ENCODE measurements at regions not wholly inside any gene's neighbourhood (a gene's known extent, or its start where the extent isn't known, plus 50 kb on each side); places are given as distances from the start of the nearest gene placed in this dataset.

DNA sequence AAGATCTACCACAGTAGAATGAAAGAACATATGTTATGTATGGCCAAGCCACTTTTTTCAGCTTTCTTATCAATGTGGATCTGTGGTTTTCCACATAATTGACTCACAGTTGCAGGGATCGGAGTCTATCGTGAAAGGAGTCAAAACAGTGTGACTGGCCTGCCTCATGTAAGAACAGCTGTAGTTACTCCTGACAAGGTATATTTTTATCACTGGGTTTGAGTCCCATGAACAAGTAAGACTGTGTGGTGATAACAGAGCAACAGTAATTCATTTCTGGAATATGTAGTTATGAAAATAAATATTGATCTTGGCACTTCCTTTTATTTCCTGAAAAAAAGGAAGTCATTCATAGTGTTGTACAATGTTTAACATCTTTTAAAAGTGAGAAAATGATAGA, 416.6 kb downstream of the KLF12 start:
- no peaks in the 10 kb centered on the region for H4K20me1 ChIP-seq (ENCODE audit: insufficient read depth, poor library complexity, severe bottlenecking)
- no peak overlapping the region for H3K27ac ChIP-seq
- H3K9me2 ChIP-seq (replicated peaks; ENCODE audit: insufficient read depth): no peaks in the 10 kb centered on the region
- DNase-seq (ENCODE audit: low spot score): peak; percentile 16
- no peaks in the 10 kb centered on the region for H3K9me3 ChIP-seq (ENCODE audit: low read depth)
- TF ChIP-seq EZH2phosphoT487 (IDR thresholded peaks at IDR 0.05; ENCODE audit: low read depth, severe bottlenecking, unreplicated experiment) (no peak), EZH2 (IDR thresholded peaks at IDR 0.05; ENCODE audit: borderline replicate concordance) (no peak)
- TF ChIP-seq, protein P1, sequence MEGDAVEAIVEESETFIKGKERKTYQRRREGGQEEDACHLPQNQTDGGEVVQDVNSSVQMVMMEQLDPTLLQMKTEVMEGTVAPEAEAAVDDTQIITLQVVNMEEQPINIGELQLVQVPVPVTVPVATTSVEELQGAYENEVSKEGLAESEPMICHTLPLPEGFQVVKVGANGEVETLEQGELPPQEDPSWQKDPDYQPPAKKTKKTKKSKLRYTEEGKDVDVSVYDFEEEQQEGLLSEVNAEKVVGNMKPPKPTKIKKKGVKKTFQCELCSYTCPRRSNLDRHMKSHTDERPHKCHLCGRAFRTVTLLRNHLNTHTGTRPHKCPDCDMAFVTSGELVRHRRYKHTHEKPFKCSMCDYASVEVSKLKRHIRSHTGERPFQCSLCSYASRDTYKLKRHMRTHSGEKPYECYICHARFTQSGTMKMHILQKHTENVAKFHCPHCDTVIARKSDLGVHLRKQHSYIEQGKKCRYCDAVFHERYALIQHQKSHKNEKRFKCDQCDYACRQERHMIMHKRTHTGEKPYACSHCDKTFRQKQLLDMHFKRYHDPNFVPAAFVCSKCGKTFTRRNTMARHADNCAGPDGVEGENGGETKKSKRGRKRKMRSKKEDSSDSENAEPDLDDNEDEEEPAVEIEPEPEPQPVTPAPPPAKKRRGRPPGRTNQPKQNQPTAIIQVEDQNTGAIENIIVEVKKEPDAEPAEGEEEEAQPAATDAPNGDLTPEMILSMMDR (IDR thresholded peaks at IDR 0.05; ENCODE audit: poor library complexity): no peak
- H3K4me2 ChIP-seq: no peak overlapping the region
- H3K79me2 ChIP-seq: no peaks in the 10 kb centered on the region
- peaks cover 4% of the 10 kb centered on the region for H3K4me1 ChIP-seq (ENCODE audit: insufficient read depth)
- H2AFZ ChIP-seq: no peak overlapping the region
- no peak overlapping the region for H3K4me3 ChIP-seq
- 35% methylated on average over 2 of the region's 2 CpGs for WGBS (ENCODE audit: low lambda C conversion rate, missing lambda C conversion rate)
- H3K27me3 ChIP-seq: no peaks in the 10 kb centered on the region
- no peaks in the 10 kb centered on the region for H3K36me3 ChIP-seq (replicated peaks; ENCODE audit: insufficient read depth, low read depth)

DNA sequence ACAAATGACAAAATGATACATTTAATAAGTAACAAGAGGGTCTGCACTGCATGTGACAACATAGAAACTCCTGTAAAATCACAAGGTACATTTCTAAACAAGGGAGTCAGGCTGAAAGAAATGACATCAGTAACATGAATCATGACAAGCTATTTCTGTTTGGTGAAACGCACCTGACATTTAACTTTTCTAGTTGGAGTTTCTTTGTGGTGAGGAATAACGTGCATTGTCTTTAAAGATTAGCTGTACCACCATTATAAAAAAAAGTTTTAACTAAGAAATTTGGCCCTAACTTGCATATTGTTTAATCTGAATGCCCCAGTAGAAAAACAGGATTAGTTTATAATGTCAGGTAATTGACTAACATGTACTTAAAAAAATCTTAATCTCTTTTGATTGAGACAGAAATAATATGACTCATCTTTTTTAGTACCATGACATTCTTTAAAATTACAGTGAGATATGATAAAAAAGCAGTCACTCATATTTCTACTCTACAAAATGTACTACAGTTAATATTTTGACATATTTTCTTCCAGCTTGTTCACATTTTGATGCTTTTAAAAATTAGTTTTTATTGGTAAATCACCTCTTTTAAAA, 418.2 kb downstream of the KLF12 start:
- H3K4me1 ChIP-seq (ENCODE audit: insufficient read depth): peaks cover 4% of the 10 kb centered on the region
- H4K20me1 ChIP-seq (ENCODE audit: insufficient read depth, poor library complexity, severe bottlenecking): no peaks in the 10 kb centered on the region
- no peak overlapping the region for H3K4me3 ChIP-seq
- H3K9me3 ChIP-seq (ENCODE audit: low read depth): no peaks in the 10 kb centered on the region
- H3K36me3 ChIP-seq (replicated peaks; ENCODE audit: insufficient read depth, low read depth): no peaks in the 10 kb centered on the region
- no peak overlapping the region for H3K27ac ChIP-seq
- 88% methylated on average over 2 of the region's 2 CpGs for WGBS (ENCODE audit: low lambda C conversion rate, missing lambda C conversion rate)
- H3K9me2 ChIP-seq (replicated peaks; ENCODE audit: insufficient read depth): no peaks in the 10 kb centered on the region
- no peak overlapping the region for H2AFZ ChIP-seq
- H3K4me2 ChIP-seq: no peak overlapping the region
- no peak for DNase-seq (ENCODE audit: low spot score)
- no peak for TF ChIP-seq EZH2 (IDR thresholded peaks at IDR 0.05; ENCODE audit: borderline replicate concordance)
- no peak for TF ChIP-seq EZH2phosphoT487 (IDR thresholded peaks at IDR 0.05; ENCODE audit: low read depth, severe bottlenecking, unreplicated experiment)
- TF ChIP-seq, protein P1 (IDR thresholded peaks at IDR 0.05; ENCODE audit: poor library complexity): no peak
- H3K27me3 ChIP-seq: no peaks in the 10 kb centered on the region
- H3K79me2 ChIP-seq: no peaks in the 10 kb centered on the region

DNA sequence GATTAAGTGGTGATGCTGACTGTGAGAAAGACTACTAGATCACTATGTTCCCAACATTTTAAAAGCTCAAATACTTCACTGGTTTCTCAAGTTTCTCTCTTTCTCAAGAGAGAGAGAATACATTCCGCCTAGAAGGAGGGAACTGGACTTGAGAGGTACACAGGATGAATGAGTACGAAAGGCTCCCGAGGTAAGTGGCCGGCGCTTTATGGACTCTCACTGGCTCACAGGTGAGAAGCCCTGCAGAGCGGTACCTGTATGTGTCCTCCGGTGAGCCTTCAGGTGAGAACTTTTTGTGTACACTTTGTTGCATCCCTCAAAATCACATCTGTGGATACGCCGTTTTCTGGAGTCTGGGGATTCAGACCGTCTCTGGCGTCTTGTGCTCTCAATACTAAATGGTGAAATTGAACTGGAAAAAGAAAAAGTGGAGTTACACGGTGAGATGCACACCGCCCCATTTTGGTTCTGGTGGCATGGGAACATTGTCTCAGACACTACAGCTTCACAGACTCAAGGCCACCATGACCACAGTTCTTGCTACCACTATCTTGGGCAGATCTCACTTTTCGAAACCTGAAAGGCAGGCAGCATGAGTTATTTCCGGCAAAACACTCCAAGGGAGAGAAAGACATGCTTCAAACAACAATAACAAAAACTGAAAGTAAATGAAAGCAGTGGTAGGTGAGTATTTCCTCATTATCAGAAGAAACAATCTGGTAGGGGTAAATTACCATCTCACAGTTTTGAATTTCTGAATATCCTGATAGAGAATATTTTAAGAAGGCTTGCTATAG, 418.9 kb downstream of the KLF12 start:
- Histone ChIP-seq H4K20me1 (ENCODE audit: insufficient read depth, poor library complexity, severe bottlenecking) (no peaks in the 10 kb centered on the region), H3K9me2 (replicated peaks; ENCODE audit: insufficient read depth) (no peaks in the 10 kb centered on the region), H3K4me2 (no peak overlapping the region), H3K9me3 (ENCODE audit: low read depth) (no peaks in the 10 kb centered on the region), H2AFZ (no peak overlapping the region), H3K79me2 (no peaks in the 10 kb centered on the region), H3K27ac (no peak overlapping the region), H3K4me1 (ENCODE audit: insufficient read depth) (peaks cover 4% of the 10 kb centered on the region), H3K36me3 (replicated peaks; ENCODE audit: insufficient read depth, low read depth) (no peaks in the 10 kb centered on the region), H3K4me3 (no peak overlapping the region), H3K27me3 (no peaks in the 10 kb centered on the region)
- no peak for DNase-seq (ENCODE audit: low spot score)
- WGBS (ENCODE audit: low lambda C conversion rate, missing lambda C conversion rate): 98% methylated on average over 15 of the region's 15 CpGs
- TF ChIP-seq EZH2 (IDR thresholded peaks at IDR 0.05; ENCODE audit: borderline replicate concordance): no peak
- TF ChIP-seq EZH2phosphoT487 (IDR thresholded peaks at IDR 0.05; ENCODE audit: low read depth, severe bottlenecking, unreplicated experiment): no peak
- TF ChIP-seq, protein P1 (IDR thresholded peaks at IDR 0.05; ENCODE audit: poor library complexity): no peak

Data from hepatocyte (in vitro differentiated cells).